ENCODE measurements at regions not wholly inside any gene's neighbourhood (a gene's known extent, or its start where the extent isn't known, plus 50 kb on each side); places are given as distances from the start of the nearest gene placed in this dataset.
"Not testable (repeated sequence)": the region's sequence is repeated elsewhere in the genome, so short reads cannot be mapped to it uniquely, and the experiment has no call there.

- no peak overlapping the region for H3K4me2 ChIP-seq (ENCODE audit: low read depth, low read length, poor library complexity, severe bottlenecking)
- H3K27ac ChIP-seq (ENCODE audit: low read depth, low read length), result no peak overlapping the region
- no peak overlapping the region for H3K9ac ChIP-seq (ENCODE audit: low read length)
- no peak overlapping the region for H2AFZ ChIP-seq (ENCODE audit: low read depth, low read length, severe bottlenecking)
- H3K9me2 ChIP-seq (replicated peaks; ENCODE audit: insufficient read depth, low read length), result no peaks in the 10 kb centered on the region
- H3K9me3 ChIP-seq (ENCODE audit: insufficient read depth, low read length), result no peaks in the 10 kb centered on the region
- H3K4me3 ChIP-seq (ENCODE audit: insufficient read depth, low read length, poor library complexity, severe bottlenecking), result no peak overlapping the region
- H3K36me3 ChIP-seq (ENCODE audit: low read length), result no peaks in the 10 kb centered on the region
- peaks cover 4% of the 10 kb centered on the region for H3F3A ChIP-seq (ENCODE audit: insufficient read depth)
- no peaks in the 10 kb centered on the region for H4K20me1 ChIP-seq (ENCODE audit: low read depth, low read length)
- no peaks in the 10 kb centered on the region for H3K27me3 ChIP-seq (ENCODE audit: low read length)
- H3K79me2 ChIP-seq (ENCODE audit: insufficient read depth, low read length), result no peaks in the 10 kb centered on the region
- no peak for TF ChIP-seq CTCF (IDR thresholded peaks at IDR 0.05; ENCODE audit: insufficient read depth, low read length, poor library complexity, severe bottlenecking)
- no peak for TF ChIP-seq EZH2phosphoT487 (conservative IDR thresholded peaks at IDR 0.05; ENCODE audit: low read length)
Measured at GRCh38 chr5:1655496-1656270, 131.9 kb upstream of the LPCAT1 start.

GRCh38 chr5:1654786-1655495 lies 131.2 kb upstream of the LPCAT1 start:
- peak overlapping the region; percentile 60 for H3K4me2 ChIP-seq (ENCODE audit: low read depth, low read length, poor library complexity, severe bottlenecking)
- no peaks in the 10 kb centered on the region for H4K20me1 ChIP-seq (ENCODE audit: low read depth, low read length)
- H3F3A ChIP-seq (ENCODE audit: insufficient read depth), result peaks cover 5% of the 10 kb centered on the region
- no peaks in the 10 kb centered on the region for H3K9me3 ChIP-seq (ENCODE audit: insufficient read depth, low read length)
- TF ChIP-seq CTCF (IDR thresholded peaks at IDR 0.05; ENCODE audit: insufficient read depth, low read length, poor library complexity, severe bottlenecking) (no peak), EZH2phosphoT487 (conservative IDR thresholded peaks at IDR 0.05; ENCODE audit: low read length) (no peak)
- H3K27ac ChIP-seq (ENCODE audit: low read depth, low read length), result peak overlapping the region; percentile 88
- no peak overlapping the region for H3K4me3 ChIP-seq (ENCODE audit: insufficient read depth, low read length, poor library complexity, severe bottlenecking)
- no peak overlapping the region for H2AFZ ChIP-seq (ENCODE audit: low read depth, low read length, severe bottlenecking)
- no peaks in the 10 kb centered on the region for H3K9me2 ChIP-seq (replicated peaks; ENCODE audit: insufficient read depth, low read length)
- H3K79me2 ChIP-seq (ENCODE audit: insufficient read depth, low read length), result no peaks in the 10 kb centered on the region
- H3K36me3 ChIP-seq (ENCODE audit: low read length), result no peaks in the 10 kb centered on the region
- H3K27me3 ChIP-seq (ENCODE audit: low read length), result no peaks in the 10 kb centered on the region
- H3K9ac ChIP-seq (ENCODE audit: low read length), result peak overlapping the region; percentile 63; the same call in 1 of the 2 replicates

- peak overlapping the region; percentile 34 for H3K4me3 ChIP-seq (ENCODE audit: insufficient read depth, low read length, poor library complexity, severe bottlenecking)
- H3K79me2 ChIP-seq (ENCODE audit: insufficient read depth, low read length); H3K36me3 ChIP-seq (ENCODE audit: low read length); H3K9me3 ChIP-seq (ENCODE audit: insufficient read depth, low read length); H4K20me1 ChIP-seq (ENCODE audit: low read depth, low read length); H3K9me2 ChIP-seq (replicated peaks; ENCODE audit: insufficient read depth, low read length); H2AFZ ChIP-seq (ENCODE audit: low read depth, low read length, severe bottlenecking); H3F3A ChIP-seq (ENCODE audit: insufficient read depth); H3K27me3 ChIP-seq (ENCODE audit: low read length): not testable (repeated sequence)
- peak overlapping the region; percentile 88 for H3K27ac ChIP-seq (ENCODE audit: low read depth, low read length)
- peak overlapping the region; percentile 63 for H3K9ac ChIP-seq (ENCODE audit: low read length)
- H3K4me2 ChIP-seq (ENCODE audit: low read depth, low read length, poor library complexity, severe bottlenecking), result peak overlapping the region; percentile 60
Measured at GRCh38 chr5:1653698-1654651, 130.2 kb upstream of the LPCAT1 start.
